Posterior cingulate gyrus (tissue), 11 donors: ENCODE measurements at regions not wholly inside any gene's neighbourhood (a gene's known extent, or its start where the extent isn't known, plus 50 kb on each side); places are given as distances from the start of the nearest gene placed in this dataset.

Experiments used
- DNase-seq, 10 donors: peaks; one replicate each; pipeline versions ENCODE4 v3.0.0 to v3.0.0-alpha.2; 2020 to 2021; ENCODE audit warnings: mixed read lengths in 3 of 10
- intact Hi-C: fragments of 100-400 bp; cut with DNase I; formaldehyde crosslinking; loops from one replicate; pipeline ENCODE4 v1.15.1; 2023

GRCh38 chr20:51085769-51086168, 62.9 kb upstream of the KCNG1 start:
- no peak for DNase-seq
- intact Hi-C loops, result no loop called here

- intact Hi-C loops, result no loop called here
Measured at GRCh38 chr20:51084593-51085377, 61.9 kb upstream of the KCNG1 start.

GRCh38 chr20:51083447-51083846, 60.5 kb upstream of the KCNG1 start:
- intact Hi-C loops, result no loop called here
- DNase-seq, result no peak

More at GRCh38 chr20:51084593-51085377, 61.9 kb upstream of the KCNG1 start:
- DNase-seq, result no peak

GRCh38 chr20:51082988-51083387, 60.1 kb upstream of the KCNG1 start:
- intact Hi-C loops, result no loop called here
- no peak for DNase-seq

DNA sequence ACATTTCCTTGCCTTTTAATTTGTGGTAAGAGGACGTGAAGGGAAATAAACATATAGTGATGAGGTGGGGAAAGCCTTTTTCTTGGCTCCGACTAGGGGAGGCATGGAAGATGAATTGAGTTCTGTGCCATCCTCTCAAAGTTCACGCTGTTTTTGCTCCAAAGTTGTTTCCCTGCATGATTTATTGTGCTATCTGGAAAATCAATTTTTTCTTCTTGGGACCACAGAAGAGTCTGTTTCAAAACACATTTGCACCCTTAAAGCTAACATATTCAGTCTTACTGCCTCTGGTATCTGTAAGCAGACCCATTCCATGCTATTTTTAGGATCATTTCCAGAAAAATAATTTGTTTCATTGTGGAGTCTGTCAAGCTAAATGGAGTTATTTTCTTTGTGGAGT, 57.6 kb upstream of the KCNG1 start:
- intact Hi-C loops, result no loop called here
- no peak for DNase-seq

DNA sequence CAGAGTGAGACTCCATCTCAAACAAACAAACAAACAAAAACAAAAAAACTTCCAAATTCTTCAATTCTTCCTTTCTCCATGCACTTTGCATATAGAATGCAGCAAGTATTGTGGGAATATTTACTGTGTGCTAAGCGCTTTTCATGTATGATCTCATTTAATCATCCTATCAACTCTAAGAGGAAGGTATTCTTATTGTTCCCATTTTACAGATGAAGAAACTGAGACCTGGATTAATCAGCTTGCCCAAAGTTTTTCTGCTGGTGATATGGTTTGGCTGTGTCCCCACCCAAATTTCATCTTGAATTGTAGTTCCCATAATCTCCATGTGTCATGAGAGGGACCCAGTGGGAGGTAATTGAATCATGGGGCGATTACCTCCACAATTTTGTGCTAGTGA, 56.6 kb upstream of the KCNG1 start:
- no peak for DNase-seq
- intact Hi-C loops, result no loop called here

- no peak for DNase-seq
- intact Hi-C loops, result no loop called here
Measured at GRCh38 chr20:51077686-51078060, 54.8 kb upstream of the KCNG1 start.

DNA sequence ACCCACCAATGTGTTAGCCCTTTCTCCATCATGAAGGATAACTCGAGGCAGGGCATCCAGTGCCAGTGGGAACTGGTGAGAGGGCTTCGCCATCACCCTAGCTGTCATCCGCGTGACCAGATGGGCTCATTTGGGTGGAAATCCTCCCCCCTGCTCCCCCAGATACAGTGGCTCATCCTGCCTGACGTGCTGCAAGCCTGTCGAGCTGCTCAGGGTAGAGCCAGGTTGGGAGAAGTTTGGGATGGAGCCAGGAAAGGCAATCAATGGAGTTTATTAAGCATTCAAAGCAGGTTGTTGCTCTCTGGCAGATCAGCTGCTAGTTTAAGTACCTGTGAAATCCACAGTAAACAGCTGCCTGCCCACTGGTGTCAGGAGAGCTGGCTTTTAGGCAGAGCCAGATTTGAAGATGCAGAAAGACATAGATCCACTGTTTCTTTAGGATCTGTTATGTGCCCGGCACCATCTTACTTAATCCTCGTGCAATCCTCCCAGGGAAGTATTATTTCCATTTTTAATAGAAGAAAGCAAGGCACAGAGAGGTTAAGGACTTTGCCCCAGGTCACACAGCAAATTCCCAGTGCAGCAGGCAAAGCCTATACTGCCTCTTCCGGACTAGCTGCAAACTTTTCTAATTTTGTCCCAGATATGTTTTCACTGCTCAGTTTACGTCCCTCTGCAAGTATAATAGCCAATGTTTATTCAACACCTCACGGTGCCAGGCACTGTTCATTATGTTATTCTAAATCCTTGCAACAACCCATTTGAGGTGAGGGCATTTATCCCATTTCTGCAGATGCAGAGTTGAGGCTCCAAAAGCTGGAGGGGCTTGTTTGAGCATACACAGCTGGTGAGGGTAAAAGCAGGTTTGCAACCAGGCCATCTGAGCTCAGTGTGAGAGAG, 54.1 kb upstream of the KCNG1 start:
- intact Hi-C loops, result no loop called here
- no peak for DNase-seq

DNA sequence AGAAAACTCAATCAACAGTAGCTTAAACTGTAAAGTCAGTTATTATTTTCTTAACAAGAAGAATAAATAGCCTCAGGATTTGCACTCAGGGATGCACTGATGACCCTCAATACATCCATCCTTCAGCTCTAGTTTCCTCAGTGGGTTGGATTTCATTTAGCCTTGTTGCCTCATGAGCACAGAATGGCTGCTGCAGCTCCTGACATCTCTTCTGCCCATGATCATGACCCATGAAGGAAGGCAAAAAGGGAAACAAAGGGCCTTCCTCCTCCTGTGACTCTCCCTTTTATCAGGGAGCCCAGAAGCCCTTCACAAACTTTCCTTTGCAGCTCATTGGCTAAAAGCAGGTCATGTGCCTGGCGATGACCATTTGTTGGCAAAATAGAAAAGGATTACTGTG, 51.2 kb upstream of the KCNG1 start:
- intact Hi-C loops, result no loop called here
- no peak for DNase-seq
